HFF-Myc (cell line): ENCODE measurements at regions not wholly inside any gene's neighbourhood (a gene's known extent, or its start where the extent isn't known, plus 50 kb on each side); places are given as distances from the start of the nearest gene placed in this dataset.

Experiments used
- DNase-seq: peaks from one replicate; pipeline ENCODE4 v3.0.0-alpha.2; 2011; ENCODE audit warnings: low read depth; ENCODE audit errors: extremely low read depth
- H3K4me3 ChIP-seq: replicated peaks from 2 replicates; pipeline ENCODE4 v1.5.1; 2011; ENCODE audit warnings: low read depth, mild to moderate bottlenecking, control low read depth, low read length
- TF ChIP-seq, protein P1 (sequence below): IDR thresholded peaks from 2 replicates; pipeline ENCODE4 v1.5.1; 2012; ENCODE audit warnings: mild to moderate bottlenecking, low read depth, low read length, control low read depth; ENCODE audit errors: missing control alignments

DNA sequence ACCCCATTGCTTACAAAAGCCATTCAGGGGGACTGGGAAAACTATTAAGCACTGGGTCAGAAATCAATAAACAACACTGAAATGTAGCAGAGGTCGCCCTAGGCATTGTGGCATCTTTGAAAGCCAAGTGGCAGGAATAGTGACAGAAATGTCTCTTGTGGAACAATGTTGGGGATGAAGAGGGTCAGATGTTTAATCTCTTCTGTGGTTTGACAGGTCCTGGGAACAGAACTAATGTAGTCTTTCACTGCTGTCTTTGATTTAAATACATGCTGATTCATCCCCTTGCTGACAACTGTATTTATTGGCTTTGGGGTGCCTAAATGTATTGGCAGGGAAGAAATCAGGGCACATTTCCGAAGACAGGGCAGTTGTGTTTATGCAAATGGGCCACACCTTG is 194.8 kb downstream of the ATG4C start:
- DNase-seq = no peak
- TF ChIP-seq, protein P1, sequence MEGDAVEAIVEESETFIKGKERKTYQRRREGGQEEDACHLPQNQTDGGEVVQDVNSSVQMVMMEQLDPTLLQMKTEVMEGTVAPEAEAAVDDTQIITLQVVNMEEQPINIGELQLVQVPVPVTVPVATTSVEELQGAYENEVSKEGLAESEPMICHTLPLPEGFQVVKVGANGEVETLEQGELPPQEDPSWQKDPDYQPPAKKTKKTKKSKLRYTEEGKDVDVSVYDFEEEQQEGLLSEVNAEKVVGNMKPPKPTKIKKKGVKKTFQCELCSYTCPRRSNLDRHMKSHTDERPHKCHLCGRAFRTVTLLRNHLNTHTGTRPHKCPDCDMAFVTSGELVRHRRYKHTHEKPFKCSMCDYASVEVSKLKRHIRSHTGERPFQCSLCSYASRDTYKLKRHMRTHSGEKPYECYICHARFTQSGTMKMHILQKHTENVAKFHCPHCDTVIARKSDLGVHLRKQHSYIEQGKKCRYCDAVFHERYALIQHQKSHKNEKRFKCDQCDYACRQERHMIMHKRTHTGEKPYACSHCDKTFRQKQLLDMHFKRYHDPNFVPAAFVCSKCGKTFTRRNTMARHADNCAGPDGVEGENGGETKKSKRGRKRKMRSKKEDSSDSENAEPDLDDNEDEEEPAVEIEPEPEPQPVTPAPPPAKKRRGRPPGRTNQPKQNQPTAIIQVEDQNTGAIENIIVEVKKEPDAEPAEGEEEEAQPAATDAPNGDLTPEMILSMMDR = no peak
- H3K4me3 ChIP-seq = no peak overlapping the region

DNA sequence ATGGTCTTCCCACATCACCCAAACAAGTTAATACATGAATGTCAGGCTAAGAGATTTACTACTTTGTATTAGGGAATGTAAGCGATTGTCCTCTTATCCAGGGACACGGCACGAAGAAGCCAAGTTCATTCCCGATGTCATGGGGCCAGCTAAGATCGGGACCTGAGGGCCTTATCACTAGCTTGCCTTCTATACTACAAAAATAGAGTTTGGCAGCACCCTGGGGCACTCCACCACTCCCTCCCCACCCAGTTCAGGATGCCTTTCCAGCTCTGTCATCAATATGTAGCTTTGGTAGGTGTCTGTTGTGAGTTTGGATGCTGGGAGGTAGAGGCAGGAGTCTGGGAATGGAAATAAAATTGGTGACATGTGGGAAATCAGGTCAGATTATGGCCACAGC is 197.5 kb downstream of the ATG4C start:
- TF ChIP-seq, protein P1 = no peak
- DNase-seq = no peak

DNA sequence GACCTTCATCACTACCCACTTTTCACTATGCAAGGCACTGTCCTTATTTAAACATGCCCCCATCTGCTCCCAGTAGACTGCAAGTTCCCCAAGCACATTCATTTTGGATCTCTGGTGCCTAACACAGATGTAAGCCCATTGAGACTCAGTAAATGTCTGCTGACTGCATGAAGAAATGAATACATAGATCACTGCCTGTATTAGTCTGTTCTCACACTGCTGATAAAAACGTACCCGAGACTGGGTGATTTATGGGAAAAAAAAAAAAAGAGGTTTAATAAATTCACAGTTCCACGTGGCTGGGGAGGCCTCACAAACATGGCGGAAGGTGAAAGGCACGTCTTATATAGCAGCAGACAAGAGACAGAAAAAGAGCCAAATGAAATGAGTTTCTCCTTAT is 204.9 kb downstream of the ATG4C start:
- no peak for DNase-seq
- TF ChIP-seq, protein P1 = no peak

More for the DNA sequence above, 197.5 kb downstream of the ATG4C start:
- H3K4me3 ChIP-seq = no peak overlapping the region

DNA sequence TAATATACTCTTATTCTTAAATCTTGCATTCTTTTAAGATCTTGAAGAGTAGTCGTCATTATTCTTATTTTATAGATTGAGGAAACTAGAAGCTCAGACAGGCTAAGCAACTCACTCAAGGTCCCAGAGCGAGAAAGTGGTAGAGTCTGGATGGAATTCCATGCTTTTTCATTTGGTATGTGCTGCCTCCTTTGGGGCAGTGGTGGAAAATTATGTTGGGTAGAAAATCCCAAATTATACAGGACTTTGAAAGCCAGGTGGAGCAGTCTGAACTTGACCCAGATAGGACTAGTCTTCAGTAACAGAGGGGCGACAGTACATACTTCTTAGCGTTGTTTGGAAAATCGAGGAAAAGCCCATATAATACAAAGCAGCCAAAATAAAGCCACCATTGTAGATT is 205.6 kb downstream of the ATG4C start:
- TF ChIP-seq, protein P1 = no peak
- H3K4me3 ChIP-seq = no peak overlapping the region
- DNase-seq = no peak

More for the DNA sequence above, 204.9 kb downstream of the ATG4C start:
- no peak overlapping the region for H3K4me3 ChIP-seq

DNA sequence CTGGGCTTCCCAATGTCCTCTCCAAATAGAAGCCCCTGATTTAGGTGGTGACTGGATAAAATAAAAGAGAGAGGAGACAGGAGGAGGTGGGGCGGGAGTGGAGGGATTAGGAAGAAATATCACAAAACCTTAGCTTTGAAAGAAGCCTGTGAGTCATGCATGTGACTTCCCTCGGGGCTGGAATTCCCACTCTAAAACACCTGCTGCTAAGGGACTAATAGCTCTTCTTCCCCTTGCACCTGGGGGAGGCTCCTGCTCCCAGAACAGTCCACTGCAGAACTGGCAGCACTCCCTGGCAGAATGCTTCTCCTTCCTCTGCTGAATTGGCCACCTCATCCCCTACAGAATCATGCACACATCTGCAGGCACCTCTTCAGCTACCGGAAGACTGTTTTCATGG is 207.2 kb downstream of the ATG4C start:
- TF ChIP-seq, protein P1 = no peak
- no peak overlapping the region for H3K4me3 ChIP-seq
- no peak for DNase-seq

DNA sequence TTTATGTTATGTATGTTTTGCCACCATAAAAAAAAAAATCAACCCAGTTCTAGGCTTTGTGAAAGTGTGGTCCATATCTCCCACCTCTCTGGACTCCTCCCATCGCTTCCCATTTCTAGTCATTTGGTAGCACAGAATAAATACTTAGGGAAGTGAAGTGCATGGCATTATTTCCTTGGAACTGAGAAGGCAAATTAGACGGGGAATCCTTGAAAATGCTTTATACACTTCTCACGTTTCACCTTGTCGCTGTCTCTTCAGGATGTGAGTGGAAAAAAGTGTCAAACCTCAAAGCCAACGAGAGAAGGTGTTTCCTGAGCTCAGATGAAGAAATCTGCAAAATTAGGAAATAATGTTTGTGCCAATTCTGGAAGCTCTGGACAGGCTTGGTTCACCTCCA is 209.9 kb downstream of the ATG4C start:
- TF ChIP-seq, protein P1 = no peak
- no peak for DNase-seq
- H3K4me3 ChIP-seq = no peak overlapping the region

DNA sequence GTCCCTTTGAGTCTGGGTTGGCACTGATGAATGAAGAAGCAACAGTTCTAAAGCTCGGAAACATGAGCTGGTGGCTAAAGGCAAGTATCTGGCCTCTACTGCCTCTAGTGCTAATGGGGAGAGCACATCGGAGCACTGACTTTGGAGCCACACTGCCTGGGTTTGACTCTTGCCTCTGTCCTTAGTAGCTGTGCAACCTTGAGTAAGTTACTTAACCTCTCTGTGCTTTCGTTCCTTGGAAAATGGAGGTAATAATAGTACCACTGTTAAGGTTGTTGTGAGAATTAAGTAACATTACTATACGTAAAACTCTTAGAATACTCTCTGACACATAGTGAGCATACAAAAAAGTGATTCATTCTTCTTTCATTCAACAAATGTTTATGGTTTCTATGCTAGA is 211.2 kb downstream of the ATG4C start:
- DNase-seq = no peak
- H3K4me3 ChIP-seq = no peak overlapping the region
- TF ChIP-seq, protein P1 = no peak
